ENCODE measurements at regions not wholly inside any gene's neighbourhood (a gene's known extent, or its start where the extent isn't known, plus 50 kb on each side); places are given as distances from the start of the nearest gene placed in this dataset.
A peak's percentile ranks its signal among the peaks of the same experiment; 100 is the strongest.

DNA sequence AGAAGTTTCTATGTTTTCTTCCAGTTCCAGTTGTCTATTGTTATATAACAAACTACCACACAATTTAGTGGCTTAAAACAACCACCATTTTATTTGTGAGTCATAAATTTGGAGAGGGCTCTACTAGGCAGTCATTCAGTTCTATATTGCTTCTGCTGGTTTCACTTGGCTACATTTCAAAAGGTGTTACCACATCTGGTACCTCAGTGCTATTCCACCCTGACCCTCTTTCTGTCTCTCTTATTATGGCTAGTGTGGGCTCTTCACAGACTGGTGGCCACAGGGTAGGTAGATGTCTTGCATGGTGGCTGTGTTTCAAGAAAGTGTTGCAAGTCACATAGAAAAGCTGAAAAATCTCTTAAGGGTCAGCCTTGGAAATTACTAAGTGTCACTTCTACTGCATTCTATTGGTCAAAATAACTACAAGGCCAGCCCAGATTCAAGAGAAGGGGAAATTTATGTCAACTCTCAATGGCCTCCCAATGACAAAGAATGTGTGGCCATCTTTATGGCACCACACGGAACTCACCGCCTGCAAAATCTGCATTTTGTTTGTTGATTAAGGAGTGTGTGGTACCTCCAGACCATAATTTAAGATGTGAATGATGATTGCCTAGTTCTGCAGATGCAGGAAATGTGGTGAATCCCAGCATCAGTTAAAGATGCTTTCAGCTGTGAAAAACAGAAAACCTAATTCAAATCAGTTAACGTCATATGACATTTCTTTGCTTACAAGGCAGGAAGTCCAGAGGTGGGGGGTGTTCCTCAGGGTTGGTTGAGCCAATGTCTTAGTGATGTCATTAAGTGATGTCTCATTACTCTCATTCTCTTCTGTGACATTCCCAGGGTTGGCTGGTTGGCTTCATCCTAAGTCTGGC, 105.8 kb upstream of the RASGRP1 start:
- Histone ChIP-seq H3K4me3 (no peak overlapping the region), H3K36me3 (ENCODE audit: control insufficient read depth in 4 of 4, insufficient read depth in 4 of 4, low read length in 4 of 4) (no peaks in the 10 kb centered on the region), H3K9me3 (ENCODE audit: control insufficient read depth in 4 of 4, insufficient read depth in 3 of 4, low read length in 3 of 4) (no peaks in the 10 kb centered on the region), H3K4me1 (ENCODE audit: control insufficient read depth in 5 of 5, insufficient read depth in 5 of 5, low read length in 5 of 5) (peaks cover 0 to 2% (median 0%) of the 10 kb centered on the region in 5 donors), H3K9ac (ENCODE audit: insufficient read depth in 1 of 2, low read length in 2 of 2) (no peak overlapping the region), H3K27me3 (ENCODE audit: control insufficient read depth in 3 of 3, insufficient read depth in 3 of 3, low read length in 2 of 3) (peaks cover 0 to 3% (median 0%) of the 10 kb centered on the region in 3 donors), H3K27ac (ENCODE audit: low read depth in 1 of 2, low read length in 1 of 2) (no peak overlapping the region)
- WGBS, 2 donors: 77% methylated on average over 3 of the region's 3 CpGs
- DNase-seq: no peak
- TF ChIP-seq, protein P1, sequence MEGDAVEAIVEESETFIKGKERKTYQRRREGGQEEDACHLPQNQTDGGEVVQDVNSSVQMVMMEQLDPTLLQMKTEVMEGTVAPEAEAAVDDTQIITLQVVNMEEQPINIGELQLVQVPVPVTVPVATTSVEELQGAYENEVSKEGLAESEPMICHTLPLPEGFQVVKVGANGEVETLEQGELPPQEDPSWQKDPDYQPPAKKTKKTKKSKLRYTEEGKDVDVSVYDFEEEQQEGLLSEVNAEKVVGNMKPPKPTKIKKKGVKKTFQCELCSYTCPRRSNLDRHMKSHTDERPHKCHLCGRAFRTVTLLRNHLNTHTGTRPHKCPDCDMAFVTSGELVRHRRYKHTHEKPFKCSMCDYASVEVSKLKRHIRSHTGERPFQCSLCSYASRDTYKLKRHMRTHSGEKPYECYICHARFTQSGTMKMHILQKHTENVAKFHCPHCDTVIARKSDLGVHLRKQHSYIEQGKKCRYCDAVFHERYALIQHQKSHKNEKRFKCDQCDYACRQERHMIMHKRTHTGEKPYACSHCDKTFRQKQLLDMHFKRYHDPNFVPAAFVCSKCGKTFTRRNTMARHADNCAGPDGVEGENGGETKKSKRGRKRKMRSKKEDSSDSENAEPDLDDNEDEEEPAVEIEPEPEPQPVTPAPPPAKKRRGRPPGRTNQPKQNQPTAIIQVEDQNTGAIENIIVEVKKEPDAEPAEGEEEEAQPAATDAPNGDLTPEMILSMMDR (IDR thresholded peaks at IDR 0.05; ENCODE audit: control extremely low read depth, extremely low read depth): no peak
- no peak for ATAC-seq (ENCODE audit: insufficient read depth, low FRiP score)

GRCh38 chr15:38671006-38671387, 106.4 kb upstream of the RASGRP1 start:
- no peak for ATAC-seq (ENCODE audit: insufficient read depth, low FRiP score)
- H3K36me3 ChIP-seq (ENCODE audit: control insufficient read depth in 4 of 4, insufficient read depth in 4 of 4, low read length in 4 of 4): no peaks in the 10 kb centered on the region
- peaks cover 0 to 2% (median 0%) of the 10 kb centered on the region in 5 donors for H3K4me1 ChIP-seq (ENCODE audit: control insufficient read depth in 5 of 5, insufficient read depth in 5 of 5, low read length in 5 of 5)
- no peak for DNase-seq
- TF ChIP-seq, protein P1 (IDR thresholded peaks at IDR 0.05; ENCODE audit: control extremely low read depth, extremely low read depth): no peak
- no peak overlapping the region for H3K27ac ChIP-seq (ENCODE audit: low read depth in 1 of 2, low read length in 1 of 2)
- H3K9ac ChIP-seq (ENCODE audit: insufficient read depth in 1 of 2, low read length in 2 of 2): no peak overlapping the region
- 91 to 93% methylated on average over 2 of the region's 2 CpGs for WGBS, 2 donors
- peaks cover 0 to 3% (median 0%) of the 10 kb centered on the region in 3 donors for H3K27me3 ChIP-seq (ENCODE audit: control insufficient read depth in 3 of 3, insufficient read depth in 3 of 3, low read length in 2 of 3)
- no peaks in the 10 kb centered on the region for H3K9me3 ChIP-seq (ENCODE audit: control insufficient read depth in 4 of 4, insufficient read depth in 3 of 4, low read length in 3 of 4)
- no peak overlapping the region for H3K4me3 ChIP-seq

- DNase-seq (no peak), ATAC-seq (ENCODE audit: insufficient read depth, low FRiP score) (no peak)
- Histone ChIP-seq H3K4me1 (ENCODE audit: control insufficient read depth in 5 of 5, insufficient read depth in 5 of 5, low read length in 5 of 5) (peaks cover 0 to 2% (median 0%) of the 10 kb centered on the region in 5 donors), H3K27ac (ENCODE audit: low read depth in 1 of 2, low read length in 1 of 2) (peak overlapping the region in 1 of 2 donors; percentile 18), H3K9me3 (ENCODE audit: control insufficient read depth in 4 of 4, insufficient read depth in 3 of 4, low read length in 3 of 4) (no peaks in the 10 kb centered on the region), H3K9ac (ENCODE audit: insufficient read depth in 1 of 2, low read length in 2 of 2) (no peak overlapping the region), H3K27me3 (ENCODE audit: control insufficient read depth in 3 of 3, insufficient read depth in 3 of 3, low read length in 2 of 3) (no peaks in the 10 kb centered on the region), H3K36me3 (ENCODE audit: control insufficient read depth in 4 of 4, insufficient read depth in 4 of 4, low read length in 4 of 4) (no peaks in the 10 kb centered on the region), H3K4me3 (no peak overlapping the region)
- TF ChIP-seq, protein P1 (IDR thresholded peaks at IDR 0.05; ENCODE audit: control extremely low read depth, extremely low read depth): no peak
- 49 to 65% methylated on average over 6 of the region's 6 CpGs for WGBS, 2 donors
These were observed 107.2 kb upstream of the RASGRP1 start for GRCh38 chr15:38671675-38672254.
